DOHH2 (cell line): ENCODE measurements at regions not wholly inside any gene's neighbourhood (a gene's known extent, or its start where the extent isn't known, plus 50 kb on each side); places are given as distances from the start of the nearest gene placed in this dataset.

Source experiments
- EZH2phosphoT487 ChIP-seq: fragments of 200-600 bp; sonication (generic); IDR thresholded peaks from 2 replicates; pipeline ENCODE4 v1.6.1; 2017; ENCODE audit warnings: borderline replicate concordance, mild to moderate bottlenecking, antibody characterized with exemption, low read length, moderate library complexity, mixed read lengths
- TF ChIP-seq, protein P1 (sequence below): fragments of 200-600 bp; sonication (generic); IDR thresholded peaks from one replicate; pipeline ENCODE4 v1.5.1; 2014; ENCODE audit warnings: antibody characterized with exemption, mild to moderate bottlenecking, low read depth, low read length; ENCODE audit not compliant: poor library complexity, severe bottlenecking

DNA sequence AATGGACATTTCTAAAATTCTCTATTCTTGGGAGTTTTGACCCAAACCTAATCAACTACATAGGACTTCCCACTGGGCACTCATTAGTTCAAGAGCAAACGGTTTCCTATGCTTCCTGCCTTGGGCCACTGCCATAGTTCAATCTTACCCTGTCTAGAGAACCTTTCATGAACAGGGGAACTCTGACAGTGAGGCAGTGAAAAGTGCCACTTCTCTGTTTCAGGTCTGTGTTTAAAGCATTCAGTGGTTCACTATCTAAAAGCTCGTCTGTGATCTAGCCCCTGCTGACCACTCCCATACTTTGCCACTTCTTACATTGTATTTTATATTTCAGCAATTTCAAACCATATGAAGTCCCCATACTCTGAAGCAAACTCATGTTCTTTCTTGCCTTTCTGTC is 122.7 kb upstream of the IGF1 start:
- TF ChIP-seq, protein P1, sequence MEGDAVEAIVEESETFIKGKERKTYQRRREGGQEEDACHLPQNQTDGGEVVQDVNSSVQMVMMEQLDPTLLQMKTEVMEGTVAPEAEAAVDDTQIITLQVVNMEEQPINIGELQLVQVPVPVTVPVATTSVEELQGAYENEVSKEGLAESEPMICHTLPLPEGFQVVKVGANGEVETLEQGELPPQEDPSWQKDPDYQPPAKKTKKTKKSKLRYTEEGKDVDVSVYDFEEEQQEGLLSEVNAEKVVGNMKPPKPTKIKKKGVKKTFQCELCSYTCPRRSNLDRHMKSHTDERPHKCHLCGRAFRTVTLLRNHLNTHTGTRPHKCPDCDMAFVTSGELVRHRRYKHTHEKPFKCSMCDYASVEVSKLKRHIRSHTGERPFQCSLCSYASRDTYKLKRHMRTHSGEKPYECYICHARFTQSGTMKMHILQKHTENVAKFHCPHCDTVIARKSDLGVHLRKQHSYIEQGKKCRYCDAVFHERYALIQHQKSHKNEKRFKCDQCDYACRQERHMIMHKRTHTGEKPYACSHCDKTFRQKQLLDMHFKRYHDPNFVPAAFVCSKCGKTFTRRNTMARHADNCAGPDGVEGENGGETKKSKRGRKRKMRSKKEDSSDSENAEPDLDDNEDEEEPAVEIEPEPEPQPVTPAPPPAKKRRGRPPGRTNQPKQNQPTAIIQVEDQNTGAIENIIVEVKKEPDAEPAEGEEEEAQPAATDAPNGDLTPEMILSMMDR, result no peak
- no peak for TF ChIP-seq EZH2phosphoT487
